ENCODE measurements at regions not wholly inside any gene's neighbourhood (a gene's known extent, or its start where the extent isn't known, plus 50 kb on each side); places are given as distances from the start of the nearest gene placed in this dataset.

GRCh38 chr1:208357644-208358507 lies 113.7 kb upstream of the PLXNA2 start:
- DNase-seq (ENCODE audit: extremely low spot score in 2 of 2), result no peak

GRCh38 chr1:208358651-208359050 lies 114.5 kb upstream of the PLXNA2 start:
- Histone ChIP-seq H3K9me3 (no peaks in the 10 kb centered on the region), H3K36me3 (no peaks in the 10 kb centered on the region), H3K27ac (no peak overlapping the region), H3K4me3 (no peak overlapping the region), H3K4me1 (no peaks in the 10 kb centered on the region), H3K27me3 (no peaks in the 10 kb centered on the region)
- intact Hi-C loops (cut with DNase I), result no loop called here
- TF ChIP-seq POLR2AphosphoS5 (IDR thresholded peaks at IDR 0.05; ENCODE audit: insufficient read depth in 1 of 2, low read depth in 1 of 2), result no peak
- no peak for DNase-seq (ENCODE audit: extremely low spot score in 2 of 2)

More at GRCh38 chr1:208357644-208358507, 113.7 kb upstream of the PLXNA2 start:
- Histone ChIP-seq H3K27me3 (no peaks in the 10 kb centered on the region), H3K36me3 (no peaks in the 10 kb centered on the region), H3K4me3 (no peak overlapping the region), H3K27ac (no peak overlapping the region), H3K9me3 (no peaks in the 10 kb centered on the region), H3K4me1 (no peaks in the 10 kb centered on the region)
- intact Hi-C loops (cut with DNase I), result no loop called here
- TF ChIP-seq CTCF (IDR thresholded peaks at IDR 0.05) (no peak), POLR2AphosphoS5 (IDR thresholded peaks at IDR 0.05; ENCODE audit: insufficient read depth in 1 of 2, low read depth in 1 of 2) (no peak), POLR2A (IDR thresholded peaks at IDR 0.05) (no peak)

GRCh38 chr1:208362011-208362410 lies 117.8 kb upstream of the PLXNA2 start:
- H3K4me3 ChIP-seq, result no peak overlapping the region
- intact Hi-C loops (cut with DNase I), result no loop called here
- no peak for DNase-seq (ENCODE audit: extremely low spot score in 2 of 2)
- TF ChIP-seq POLR2A (IDR thresholded peaks at IDR 0.05), result no peak
- H3K36me3 ChIP-seq, result no peaks in the 10 kb centered on the region
- H3K9me3 ChIP-seq, result no peaks in the 10 kb centered on the region
- H3K27me3 ChIP-seq, result no peaks in the 10 kb centered on the region
- H3K27ac ChIP-seq, result no peak overlapping the region
- no peaks in the 10 kb centered on the region for H3K4me1 ChIP-seq

GRCh38 chr1:208366559-208366958 lies 122.4 kb upstream of the PLXNA2 start:
- Histone ChIP-seq H3K36me3 (no peaks in the 10 kb centered on the region), H3K27ac (no peak overlapping the region), H3K27me3 (no peaks in the 10 kb centered on the region), H3K9me3 (no peaks in the 10 kb centered on the region), H3K4me1 (no peaks in the 10 kb centered on the region), H3K4me3 (no peak overlapping the region)
- TF ChIP-seq POLR2A (IDR thresholded peaks at IDR 0.05) (no peak), CTCF (IDR thresholded peaks at IDR 0.05) (no peak)
- no peak for DNase-seq (ENCODE audit: extremely low spot score in 2 of 2)
- intact Hi-C loops (cut with DNase I), result no loop called here

- Histone ChIP-seq H3K36me3 (no peaks in the 10 kb centered on the region), H3K4me1 (no peaks in the 10 kb centered on the region), H3K27ac (no peak overlapping the region), H3K9me3 (no peaks in the 10 kb centered on the region), H3K27me3 (no peaks in the 10 kb centered on the region), H3K4me3 (no peak overlapping the region)
- TF ChIP-seq POLR2AphosphoS5 (IDR thresholded peaks at IDR 0.05; ENCODE audit: insufficient read depth in 1 of 2, low read depth in 1 of 2), result no peak
- intact Hi-C loops (cut with DNase I), result no loop called here
- DNase-seq (ENCODE audit: extremely low spot score in 2 of 2), result no peak
Measured at GRCh38 chr1:208369045-208369444, 124.9 kb upstream of the PLXNA2 start.

GRCh38 chr1:208369658-208370057 lies 125.5 kb upstream of the PLXNA2 start:
- Histone ChIP-seq H3K27me3 (no peaks in the 10 kb centered on the region), H3K4me3 (no peak overlapping the region), H3K4me1 (no peaks in the 10 kb centered on the region), H3K36me3 (no peaks in the 10 kb centered on the region), H3K9me3 (no peaks in the 10 kb centered on the region), H3K27ac (no peak overlapping the region)
- intact Hi-C loops (cut with DNase I), result no loop called here
- DNase-seq (ENCODE audit: extremely low spot score in 2 of 2), result no peak
- no peak for TF ChIP-seq CTCF (IDR thresholded peaks at IDR 0.05)
